ENCODE measurements at regions not wholly inside any gene's neighbourhood (a gene's known extent, or its start where the extent isn't known, plus 50 kb on each side); places are given as distances from the start of the nearest gene placed in this dataset.

DNA sequence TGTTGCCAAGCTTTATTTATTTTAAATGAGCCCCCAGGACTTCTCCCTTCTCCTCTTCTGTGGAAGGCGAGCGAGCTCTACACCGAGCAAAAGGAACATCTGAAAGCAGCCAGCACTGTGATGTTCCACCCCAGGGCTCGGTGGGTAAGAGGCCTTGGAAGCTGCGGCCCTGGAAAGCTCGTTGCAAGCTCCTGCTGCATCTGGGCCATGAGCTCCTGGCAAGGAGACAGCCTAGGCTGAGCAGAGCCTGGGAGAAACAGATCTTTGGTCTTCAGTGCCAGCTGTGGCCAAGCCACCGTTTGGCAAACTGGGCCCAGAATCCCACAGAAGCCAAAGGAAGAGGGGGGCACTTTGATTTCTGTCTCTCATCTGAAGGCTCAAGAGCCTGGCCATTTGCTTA lies 114.1 kb downstream of the ENGASE start:
- TF ChIP-seq, protein P1, sequence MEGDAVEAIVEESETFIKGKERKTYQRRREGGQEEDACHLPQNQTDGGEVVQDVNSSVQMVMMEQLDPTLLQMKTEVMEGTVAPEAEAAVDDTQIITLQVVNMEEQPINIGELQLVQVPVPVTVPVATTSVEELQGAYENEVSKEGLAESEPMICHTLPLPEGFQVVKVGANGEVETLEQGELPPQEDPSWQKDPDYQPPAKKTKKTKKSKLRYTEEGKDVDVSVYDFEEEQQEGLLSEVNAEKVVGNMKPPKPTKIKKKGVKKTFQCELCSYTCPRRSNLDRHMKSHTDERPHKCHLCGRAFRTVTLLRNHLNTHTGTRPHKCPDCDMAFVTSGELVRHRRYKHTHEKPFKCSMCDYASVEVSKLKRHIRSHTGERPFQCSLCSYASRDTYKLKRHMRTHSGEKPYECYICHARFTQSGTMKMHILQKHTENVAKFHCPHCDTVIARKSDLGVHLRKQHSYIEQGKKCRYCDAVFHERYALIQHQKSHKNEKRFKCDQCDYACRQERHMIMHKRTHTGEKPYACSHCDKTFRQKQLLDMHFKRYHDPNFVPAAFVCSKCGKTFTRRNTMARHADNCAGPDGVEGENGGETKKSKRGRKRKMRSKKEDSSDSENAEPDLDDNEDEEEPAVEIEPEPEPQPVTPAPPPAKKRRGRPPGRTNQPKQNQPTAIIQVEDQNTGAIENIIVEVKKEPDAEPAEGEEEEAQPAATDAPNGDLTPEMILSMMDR (IDR thresholded peaks at IDR 0.05): no peak
- TF ChIP-seq POLR2A (IDR thresholded peaks at IDR 0.05): no peak
